ENCODE measurements at regions not wholly inside any gene's neighbourhood (a gene's known extent, or its start where the extent isn't known, plus 50 kb on each side); places are given as distances from the start of the nearest gene placed in this dataset.
"Not testable (repeated sequence)": the region's sequence is repeated elsewhere in the genome, so short reads cannot be mapped to it uniquely, and the experiment has no call there.

- no peak for DNase-seq
Observed at GRCh38 chr5:92369587-92369986, 986.5 kb upstream of the ARRDC3 start.

DNA sequence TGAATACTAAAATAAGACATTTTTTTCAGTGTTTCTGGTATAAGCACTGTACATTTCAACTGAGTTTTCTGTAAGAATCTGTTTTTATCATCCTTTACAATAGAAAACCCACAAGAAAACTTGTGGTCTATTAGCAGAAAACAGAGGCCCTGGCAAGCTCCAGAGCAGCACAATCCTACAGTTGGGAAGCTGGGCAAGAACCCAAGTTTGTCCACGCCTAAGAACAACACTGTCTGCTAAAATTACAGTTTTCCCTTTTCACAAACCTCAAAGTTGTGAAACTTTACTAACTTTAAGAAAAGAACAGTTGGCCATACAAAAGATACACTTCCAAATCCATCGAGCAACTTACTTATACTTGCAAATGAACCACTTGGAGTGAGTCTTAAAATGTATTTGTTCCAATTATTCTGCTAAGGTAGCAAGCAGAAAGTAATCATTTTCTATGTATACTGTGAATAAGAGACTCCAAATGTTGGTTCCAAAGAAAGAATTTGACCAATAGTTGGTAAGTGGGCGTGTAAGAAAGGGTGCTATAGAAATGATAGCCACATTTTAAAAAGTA is 982.0 kb upstream of the ARRDC3 start:
- no peak for DNase-seq

DNA sequence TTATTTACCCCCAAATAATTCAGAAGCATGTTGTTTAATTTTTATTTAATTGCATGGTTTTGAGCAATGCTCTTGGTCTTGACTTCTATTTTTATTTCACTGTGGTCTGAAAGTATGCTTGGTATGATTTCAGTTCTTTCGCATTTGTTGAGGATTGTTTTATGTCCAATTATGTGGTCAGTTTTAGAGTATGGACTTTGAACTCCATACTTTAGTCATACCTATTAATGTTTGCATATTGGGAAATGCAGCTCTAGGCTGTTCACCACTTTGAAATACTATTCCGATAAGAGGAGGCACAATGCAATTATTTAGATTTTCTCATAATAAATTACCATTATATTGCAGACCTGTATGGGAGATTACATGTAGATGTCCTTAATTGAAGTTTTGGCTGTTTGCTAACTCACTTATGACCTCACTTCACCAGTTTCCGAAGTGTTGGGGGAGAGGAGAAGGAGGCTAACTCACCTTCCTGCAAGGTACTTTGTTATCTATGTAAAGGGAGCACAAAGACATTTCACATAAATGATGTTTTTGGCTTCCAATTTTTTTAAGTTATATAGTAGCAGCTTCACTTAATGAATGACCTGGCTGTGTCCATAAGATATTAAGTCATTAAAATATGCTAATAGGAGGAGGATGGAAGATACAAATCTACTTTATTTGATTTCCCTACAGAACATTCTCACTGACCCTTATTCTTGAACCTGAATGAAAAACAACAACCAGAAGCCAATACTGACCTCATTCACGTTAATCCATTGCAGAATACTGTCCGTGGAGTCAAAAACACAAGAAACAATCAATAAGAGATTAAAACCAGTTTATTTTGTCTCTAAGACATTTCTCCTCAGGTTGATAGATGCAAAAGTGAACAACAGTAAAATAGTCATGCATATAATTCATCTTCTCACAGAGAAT is 970.3 kb upstream of the ARRDC3 start:
- no peak for DNase-seq

DNA sequence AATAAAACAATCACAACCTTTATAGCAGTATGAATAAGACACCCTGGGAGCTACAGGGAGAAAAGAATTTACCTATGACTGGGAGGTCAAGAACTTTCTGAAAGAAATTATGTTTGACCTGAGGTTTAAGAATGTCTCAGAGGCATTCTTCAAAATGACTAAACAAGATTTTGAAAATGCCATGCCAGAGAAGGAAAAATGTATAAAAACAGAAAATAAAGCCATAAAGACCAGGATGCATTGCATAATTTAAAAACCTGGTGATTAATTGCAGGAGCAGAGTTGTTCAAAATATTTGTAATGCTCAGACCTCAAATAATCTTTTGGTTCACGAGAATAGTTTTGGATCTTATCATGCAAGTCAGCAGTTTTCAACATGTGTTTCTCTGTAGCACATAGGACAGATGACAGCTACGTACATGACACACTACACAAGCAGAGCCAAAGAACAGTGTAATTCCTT is 954.7 kb upstream of the ARRDC3 start:
- no peak for DNase-seq

DNA sequence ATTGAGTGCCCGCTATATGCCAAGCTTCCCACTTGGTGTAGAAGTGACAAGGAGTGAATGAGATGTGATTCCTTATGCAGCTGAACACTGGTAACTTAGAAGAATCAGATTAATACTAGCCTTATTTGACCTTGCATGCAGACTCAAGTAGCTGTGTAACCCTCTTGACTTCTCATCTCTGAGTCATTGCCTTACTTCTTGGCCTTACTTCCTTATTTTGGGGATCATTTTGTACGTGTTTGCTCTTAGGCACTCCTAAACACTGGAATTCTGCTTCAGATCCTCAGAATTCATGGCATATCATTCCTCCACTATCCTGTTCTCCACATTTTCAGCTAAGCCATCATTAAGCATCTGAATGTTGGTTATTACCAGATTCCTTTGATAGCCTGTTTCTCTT is 948.9 kb upstream of the ARRDC3 start:
- DNase-seq: no peak

DNA sequence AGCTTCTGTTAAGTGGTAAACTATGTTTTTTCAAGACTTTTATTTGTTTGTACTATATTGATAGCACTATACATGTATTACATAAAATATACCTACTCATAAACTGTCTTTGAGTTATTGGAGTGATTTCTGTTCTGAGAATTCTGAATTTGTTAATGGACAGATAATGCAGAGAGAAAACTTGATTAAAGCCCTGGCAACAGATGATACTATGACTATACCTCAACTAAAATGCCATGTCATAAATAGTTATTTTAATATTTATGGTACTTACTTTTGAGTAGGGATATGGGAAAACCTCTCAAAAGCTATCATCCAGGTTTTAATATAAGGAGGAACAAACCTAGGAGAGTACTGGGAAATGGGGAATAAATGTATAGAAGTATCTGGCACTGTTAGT is 947.2 kb upstream of the ARRDC3 start:
- no peak for DNase-seq

DNA sequence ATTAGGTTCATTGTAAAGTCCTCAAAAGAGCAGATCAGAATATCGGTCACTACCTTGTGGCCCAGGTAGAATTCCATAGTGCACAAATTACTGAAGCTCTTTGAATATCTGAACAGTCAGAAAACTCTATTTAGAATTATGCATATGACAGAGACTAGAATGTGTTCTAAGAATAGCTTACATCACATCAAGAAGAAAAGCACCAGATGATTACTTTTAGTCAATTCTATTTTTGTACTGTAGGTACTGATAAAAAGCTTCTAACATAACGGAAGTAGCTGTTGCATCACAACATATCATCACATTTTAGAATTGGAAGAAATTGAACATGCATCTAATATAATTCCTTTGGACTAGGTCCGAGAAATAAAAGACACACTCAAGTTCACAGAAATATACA is 946.6 kb upstream of the ARRDC3 start:
- no peak for DNase-seq

DNA sequence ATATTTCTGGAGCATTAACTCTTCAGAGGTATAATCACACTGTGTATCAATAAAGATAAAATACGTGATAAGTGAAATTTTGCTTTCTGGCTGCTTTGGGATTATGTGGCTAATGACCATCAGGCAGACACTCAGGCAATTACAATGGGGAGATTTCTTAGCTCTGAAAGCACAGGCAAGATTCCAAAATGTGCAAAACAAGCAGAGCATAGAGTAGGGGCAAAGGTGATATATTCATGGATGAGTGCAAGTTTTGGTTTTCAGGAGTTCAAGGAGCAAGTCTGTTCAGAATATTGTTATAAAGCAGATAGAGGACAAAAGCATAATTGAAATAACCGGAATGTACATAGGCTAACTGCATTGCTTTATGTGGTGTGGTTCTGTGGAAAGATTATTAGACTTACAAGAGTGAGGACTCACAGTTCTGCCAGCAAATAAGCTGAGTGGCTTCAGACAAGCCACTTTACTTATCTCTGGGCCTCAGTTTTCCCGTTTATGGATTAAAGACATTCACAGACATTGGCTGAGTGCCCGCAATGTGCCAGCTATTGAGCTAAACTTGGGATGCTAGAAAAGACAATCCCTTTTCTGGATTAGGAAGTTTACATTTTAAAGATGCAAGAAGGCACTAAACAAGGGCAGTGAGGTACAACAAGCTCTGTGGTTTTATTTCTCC is 945.6 kb upstream of the ARRDC3 start:
- DNase-seq: no peak

- no peak for DNase-seq
Observed at GRCh38 chr5:92320446-92320845, 937.3 kb upstream of the ARRDC3 start.

DNA sequence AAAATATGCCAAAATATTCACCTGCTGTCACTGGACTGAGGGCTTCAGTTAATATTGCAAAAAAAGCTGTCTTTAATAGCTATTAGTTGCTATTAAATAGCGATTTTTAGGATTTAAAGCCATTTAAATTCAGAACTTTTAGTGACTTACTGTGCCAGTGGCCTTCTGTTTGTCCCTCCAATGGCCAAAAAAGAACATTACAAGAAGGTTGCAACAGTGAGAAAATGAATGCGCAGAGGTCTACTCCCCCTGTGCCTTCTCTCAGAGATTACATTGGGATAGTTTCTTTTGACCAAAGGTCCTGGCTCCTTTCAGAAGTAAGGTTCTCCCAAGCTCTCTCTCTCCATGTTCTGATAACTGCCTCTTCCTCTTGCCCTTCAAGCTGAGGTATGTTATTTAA is 930.3 kb upstream of the ARRDC3 start:
- no peak for DNase-seq

DNA sequence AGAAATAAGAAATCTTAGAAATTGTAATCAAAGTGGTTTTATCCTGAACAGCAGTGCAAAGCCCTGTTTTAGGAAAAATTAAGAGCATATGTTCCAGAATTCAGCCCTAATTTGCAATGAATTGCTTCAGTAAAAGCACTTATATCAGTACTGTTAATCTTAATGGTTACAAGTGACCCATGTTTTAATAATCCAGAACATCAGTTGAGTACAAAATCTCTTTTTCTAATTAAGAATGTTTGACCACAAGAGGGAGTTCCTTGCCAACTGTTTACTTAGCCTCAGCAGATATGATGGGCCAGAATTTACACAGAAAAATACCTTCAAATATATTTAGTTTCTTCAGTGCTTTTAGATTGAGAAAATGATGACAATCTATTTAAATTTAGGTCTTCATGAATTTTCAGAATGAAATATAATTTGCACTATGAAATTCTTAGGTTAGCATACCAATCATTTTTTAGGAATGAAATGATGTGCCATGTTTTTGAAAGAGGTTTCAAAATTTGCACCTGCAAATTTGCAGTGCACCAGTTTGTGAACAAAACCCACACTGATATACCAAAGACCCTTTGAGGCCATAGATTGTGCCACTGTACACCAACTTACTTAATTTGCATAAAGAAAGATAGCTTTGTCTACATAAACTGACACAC is 926.3 kb upstream of the ARRDC3 start:
- DNase-seq: peak in 1 of 2 experiments; percentile 36

DNA sequence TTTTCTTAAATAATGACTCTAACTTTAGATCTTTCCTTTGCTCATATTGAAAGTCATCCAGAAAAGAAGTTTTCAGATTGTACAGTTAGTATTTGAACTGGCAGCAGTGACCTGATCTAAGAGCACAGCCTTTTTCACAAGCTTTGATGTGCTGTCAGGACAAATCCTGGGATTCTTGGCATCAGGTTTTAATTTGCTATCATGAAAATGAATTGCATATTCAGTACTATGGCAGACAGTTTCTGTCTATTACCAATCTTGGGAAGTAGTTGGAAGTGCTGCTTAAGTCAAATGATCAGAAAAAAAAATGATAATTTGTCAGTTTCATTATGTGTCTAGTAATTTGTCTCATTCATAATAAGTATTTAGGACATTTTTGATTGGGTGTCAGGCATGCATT is 925.6 kb upstream of the ARRDC3 start:
- no peak for DNase-seq

DNA sequence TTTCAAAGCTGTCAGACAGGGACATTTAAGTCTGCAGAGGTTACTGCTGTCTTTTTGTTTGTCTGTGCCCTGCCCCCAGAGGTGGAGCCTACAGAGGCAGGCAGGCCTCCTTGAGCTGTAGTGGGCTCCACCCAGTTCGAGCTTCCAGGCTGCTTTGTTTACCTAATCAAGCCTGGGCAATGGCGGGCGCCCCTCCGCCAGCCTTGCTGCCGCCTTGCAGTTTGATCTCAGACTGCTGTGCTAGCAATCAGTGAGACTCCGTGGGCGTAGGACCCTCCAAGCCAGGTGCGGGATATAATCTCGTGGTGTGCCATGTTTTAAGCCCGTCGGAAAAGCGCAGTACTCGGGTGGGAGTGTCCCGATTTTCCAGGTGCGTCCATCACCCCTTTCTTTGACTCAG is 919.2 kb upstream of the ARRDC3 start:
- not testable (repeated sequence) for DNase-seq

GRCh38 chr5:92283521-92283920 is 900.4 kb upstream of the ARRDC3 start:
- no peak for DNase-seq

DNA sequence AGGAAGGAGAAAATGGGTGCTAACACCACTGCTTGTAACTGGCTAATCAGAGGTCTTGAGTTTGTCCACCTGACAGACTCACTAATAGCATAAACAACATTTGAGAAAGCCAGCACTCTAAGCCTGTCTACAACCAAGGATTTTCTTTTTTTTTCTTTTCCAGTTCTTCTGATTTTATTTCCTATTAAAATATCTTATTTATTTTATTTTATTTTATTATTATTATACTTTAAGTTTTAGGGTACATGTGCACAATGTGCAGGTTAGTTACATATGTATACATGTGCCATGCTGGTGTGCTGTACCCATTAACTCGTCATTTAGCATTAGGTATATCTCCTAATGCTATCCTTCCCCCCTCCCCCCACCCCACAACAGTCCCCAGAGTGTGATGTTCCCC is 888.6 kb upstream of the ARRDC3 start:
- DNase-seq: not testable (repeated sequence)

- no peak for DNase-seq
Observed at GRCh38 chr5:92268343-92268742, 885.2 kb upstream of the ARRDC3 start.

DNA sequence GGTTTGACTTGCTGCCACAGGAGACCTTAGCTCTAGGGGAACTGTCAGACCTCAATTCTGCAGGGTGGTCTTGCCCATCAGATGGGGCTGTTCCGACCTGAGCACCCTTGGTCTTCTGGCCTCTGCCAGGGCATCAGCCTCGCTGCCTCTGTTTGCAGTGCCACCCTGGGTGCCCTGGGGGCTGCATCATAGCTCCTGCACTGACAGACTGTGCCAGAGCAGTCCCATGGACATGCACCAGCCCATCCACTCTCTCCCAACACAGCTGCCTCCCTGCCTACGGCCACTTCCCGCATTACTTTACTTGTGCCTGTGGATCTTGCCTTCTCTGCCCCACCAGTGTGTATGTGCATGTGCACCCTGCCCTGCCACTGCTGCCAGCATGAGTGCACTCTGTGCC is 884.7 kb upstream of the ARRDC3 start:
- DNase-seq: no peak

- no peak for DNase-seq
Observed at GRCh38 chr5:92265804-92266203, 882.7 kb upstream of the ARRDC3 start.

GRCh38 chr5:92255605-92256004 is 872.5 kb upstream of the ARRDC3 start:
- DNase-seq: not testable (repeated sequence)

DNA sequence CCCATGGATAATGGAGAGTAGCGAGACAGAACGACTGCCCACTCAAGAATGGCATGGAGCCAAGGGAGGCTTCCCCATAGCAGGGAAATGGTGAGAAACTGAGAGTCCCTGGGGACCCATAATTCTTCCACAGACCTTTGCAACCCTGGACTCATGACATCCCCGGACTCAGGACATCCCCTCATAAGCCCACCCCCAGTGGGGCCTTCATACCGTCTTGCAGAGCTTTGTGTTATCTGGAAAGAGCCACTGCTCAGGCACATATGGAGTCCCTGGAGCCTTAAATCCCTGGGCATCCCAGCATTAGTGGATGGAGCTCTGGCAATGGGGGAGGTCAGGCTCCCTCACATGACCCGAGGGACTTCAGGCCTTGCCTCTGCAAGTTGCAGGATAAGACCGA is 865.4 kb upstream of the ARRDC3 start:
- DNase-seq: no peak

GRCh38 chr5:92242170-92242569 is 859.1 kb upstream of the ARRDC3 start:
- DNase-seq: no peak

GRCh38 chr5:92237896-92238295 is 854.8 kb upstream of the ARRDC3 start:
- no peak for DNase-seq

DNA sequence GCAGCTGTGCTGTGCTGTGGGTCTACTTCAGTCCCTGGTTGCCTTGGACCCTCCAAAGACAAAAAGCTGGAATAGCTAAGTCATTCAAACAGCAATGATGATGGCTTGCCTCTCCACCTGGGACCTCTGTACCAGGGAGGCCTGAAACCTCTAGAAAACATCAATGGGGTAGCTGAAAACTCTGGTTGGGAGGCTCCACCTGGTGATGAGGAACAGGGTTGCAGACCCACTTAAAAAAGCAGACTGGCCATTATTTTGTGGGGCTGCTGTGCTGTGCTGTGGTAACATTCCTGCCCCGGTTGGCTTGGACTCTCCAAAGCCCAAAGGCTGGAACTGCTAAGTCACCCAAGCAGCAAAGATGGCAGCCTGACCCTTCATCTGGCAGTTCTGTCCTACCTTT is 839.3 kb upstream of the ARRDC3 start:
- no peak for DNase-seq
